ENCODE measurements at regions not wholly inside any gene's neighbourhood (a gene's known extent, or its start where the extent isn't known, plus 50 kb on each side); places are given as distances from the start of the nearest gene placed in this dataset.

GRCh38 chr4:97262769-97263168 is 880.5 kb downstream of the STPG2 start:
- no peak for ATAC-seq (ENCODE audit: low FRiP score)
- DNase-seq (ENCODE audit: low spot score) = no peak
- TF ChIP-seq CTCF (IDR thresholded peaks at IDR 0.05) = no peak

- TF ChIP-seq CTCF (IDR thresholded peaks at IDR 0.05) = no peak
- DNase-seq (ENCODE audit: low spot score) = no peak
These were observed 873.2 kb downstream of the STPG2 start for GRCh38 chr4:97270051-97270450.

GRCh38 chr4:97279391-97279790 is 863.9 kb downstream of the STPG2 start:
- ATAC-seq (ENCODE audit: low FRiP score) (no peak), DNase-seq (ENCODE audit: low spot score) (no peak)
- no peak for TF ChIP-seq CTCF (IDR thresholded peaks at IDR 0.05)

More at GRCh38 chr4:97270051-97270450, 873.2 kb downstream of the STPG2 start:
- ATAC-seq (ENCODE audit: low FRiP score) = no peak

GRCh38 chr4:97300561-97300960 is 842.7 kb downstream of the STPG2 start:
- no peak for DNase-seq (ENCODE audit: low spot score)
- no peak for TF ChIP-seq CTCF (IDR thresholded peaks at IDR 0.05)
- ATAC-seq (ENCODE audit: low FRiP score) = no peak

GRCh38 chr4:97305351-97305750 is 837.9 kb downstream of the STPG2 start:
- no peak for TF ChIP-seq CTCF (IDR thresholded peaks at IDR 0.05)
- ATAC-seq (ENCODE audit: low FRiP score) (no peak), DNase-seq (ENCODE audit: low spot score) (no peak)

GRCh38 chr4:97309121-97309520 is 834.2 kb downstream of the STPG2 start:
- DNase-seq (ENCODE audit: low spot score) = no peak
- ATAC-seq (ENCODE audit: low FRiP score) = no peak
- no peak for TF ChIP-seq CTCF (IDR thresholded peaks at IDR 0.05)

- DNase-seq (ENCODE audit: low spot score) (no peak), ATAC-seq (ENCODE audit: low FRiP score) (no peak)
- no peak for TF ChIP-seq CTCF (IDR thresholded peaks at IDR 0.05)
These were observed 826.1 kb downstream of the STPG2 start for GRCh38 chr4:97317201-97317600.

Measured in omental fat pad (tissue), 3 donors.